ENCODE measurements at regions not wholly inside any gene's neighbourhood (a gene's known extent, or its start where the extent isn't known, plus 50 kb on each side); places are given as distances from the start of the nearest gene placed in this dataset.

- Histone ChIP-seq H2AK5ac (ENCODE audit: low read length, severe bottlenecking) (no peak overlapping the region), H2AFZ (ENCODE audit: low read depth, low read length) (no peak overlapping the region), H4K91ac (ENCODE audit: low read length) (no peak overlapping the region), H3K18ac (ENCODE audit: low read depth in 1 of 2, low read length in 2 of 2) (no peak overlapping the region), H3K4ac (ENCODE audit: low read depth in 1 of 2, low read length in 2 of 2) (no peak overlapping the region), H3K79me1 (replicated peaks; ENCODE audit: low read length, poor library complexity, severe bottlenecking) (peaks cover 12% of the 10 kb centered on the region), H2BK12ac (ENCODE audit: low read length in 2 of 2) (no peak overlapping the region), H3K27me3 (ENCODE audit: control insufficient read depth in 1 of 2, insufficient read depth in 1 of 2, low read length in 2 of 2) (no peaks in the 10 kb centered on the region), H4K8ac (ENCODE audit: low read length) (no peak overlapping the region), H2BK15ac (ENCODE audit: low read depth, poor library complexity, severe bottlenecking) (no peak overlapping the region), H2BK120ac (ENCODE audit: low read depth, low read length) (no peak overlapping the region), H3K9ac (ENCODE audit: low read length) (no peak overlapping the region), H3K36me3 (ENCODE audit: control insufficient read depth in 1 of 2, insufficient read depth in 2 of 2, low read depth in 1 of 2, low read length in 2 of 2) (no peaks in the 10 kb centered on the region), H3K4me3 (ENCODE audit: insufficient read depth in 1 of 2, low read depth in 1 of 2, low read length in 2 of 2) (no peak overlapping the region), H3K14ac (ENCODE audit: low read length in 2 of 2) (no peak overlapping the region), H3K27ac (ENCODE audit: low read length, poor library complexity, severe bottlenecking) (no peak overlapping the region), H3K4me2 (ENCODE audit: low read length, poor library complexity, severe bottlenecking) (no peak overlapping the region), H3K4me1 (ENCODE audit: control insufficient read depth, insufficient read depth, low read depth, low read length) (no peaks in the 10 kb centered on the region), H3K23ac (ENCODE audit: low read length in 2 of 2) (no peak overlapping the region), H2BK5ac (ENCODE audit: low read depth, low read length, poor library complexity, severe bottlenecking) (no peak overlapping the region), H3K9me3 (ENCODE audit: control insufficient read depth, low read length) (no peaks in the 10 kb centered on the region)
- DNase-seq, result no peak
- 100% methylated on average over 3 of the region's 3 CpGs for WGBS
Measured at GRCh38 chr13:73904625-73905024, 229.6 kb downstream of the KLF12 start.

- Histone ChIP-seq H2AK5ac (ENCODE audit: low read length, severe bottlenecking) (no peak overlapping the region), H3K14ac (ENCODE audit: low read length in 2 of 2) (no peak overlapping the region), H3K4me3 (ENCODE audit: insufficient read depth in 1 of 2, low read depth in 1 of 2, low read length in 2 of 2) (no peak overlapping the region), H3K9me3 (ENCODE audit: control insufficient read depth, low read length) (no peaks in the 10 kb centered on the region), H3K18ac (ENCODE audit: low read depth in 1 of 2, low read length in 2 of 2) (no peak overlapping the region), H2AFZ (ENCODE audit: low read depth, low read length) (no peak overlapping the region), H3K23ac (ENCODE audit: low read length in 2 of 2) (no peak overlapping the region), H3K9ac (ENCODE audit: low read length) (no peak overlapping the region), H4K8ac (ENCODE audit: low read length) (no peak overlapping the region), H4K91ac (ENCODE audit: low read length) (no peak overlapping the region), H2BK15ac (ENCODE audit: low read depth, poor library complexity, severe bottlenecking) (no peak overlapping the region), H2BK5ac (ENCODE audit: low read depth, low read length, poor library complexity, severe bottlenecking) (no peak overlapping the region), H2BK120ac (ENCODE audit: low read depth, low read length) (no peak overlapping the region), H3K36me3 (ENCODE audit: control insufficient read depth in 1 of 2, insufficient read depth in 2 of 2, low read depth in 1 of 2, low read length in 2 of 2) (no peaks in the 10 kb centered on the region), H3K4ac (ENCODE audit: low read depth in 1 of 2, low read length in 2 of 2) (no peak overlapping the region), H2BK12ac (ENCODE audit: low read length in 2 of 2) (no peak overlapping the region), H3K79me1 (replicated peaks; ENCODE audit: low read length, poor library complexity, severe bottlenecking) (peaks cover 12% of the 10 kb centered on the region), H3K4me2 (ENCODE audit: low read length, poor library complexity, severe bottlenecking) (no peak overlapping the region), H3K27ac (ENCODE audit: low read length, poor library complexity, severe bottlenecking) (no peak overlapping the region), H3K4me1 (ENCODE audit: control insufficient read depth, insufficient read depth, low read depth, low read length) (no peaks in the 10 kb centered on the region), H3K27me3 (ENCODE audit: control insufficient read depth in 1 of 2, insufficient read depth in 1 of 2, low read length in 2 of 2) (no peaks in the 10 kb centered on the region)
- WGBS, result 97% methylated on average over 7 of the region's 7 CpGs
- DNase-seq, result no peak
Measured at GRCh38 chr13:73903561-73903960, 230.6 kb downstream of the KLF12 start.

- no peak overlapping the region for H3K27ac ChIP-seq (ENCODE audit: low read length, poor library complexity, severe bottlenecking)
- H3K4me1 ChIP-seq (ENCODE audit: control insufficient read depth, insufficient read depth, low read depth, low read length), result no peaks in the 10 kb centered on the region
- no peak overlapping the region for H2BK120ac ChIP-seq (ENCODE audit: low read depth, low read length)
- H2AK5ac ChIP-seq (ENCODE audit: low read length, severe bottlenecking), result no peak overlapping the region
- H3K27me3 ChIP-seq (ENCODE audit: control insufficient read depth in 1 of 2, insufficient read depth in 1 of 2, low read length in 2 of 2), result no peaks in the 10 kb centered on the region
- no peaks in the 10 kb centered on the region for H3K36me3 ChIP-seq (ENCODE audit: control insufficient read depth in 1 of 2, insufficient read depth in 2 of 2, low read depth in 1 of 2, low read length in 2 of 2)
- H3K79me1 ChIP-seq (replicated peaks; ENCODE audit: low read length, poor library complexity, severe bottlenecking), result peaks cover 10% of the 10 kb centered on the region
- no peak overlapping the region for H2BK5ac ChIP-seq (ENCODE audit: low read depth, low read length, poor library complexity, severe bottlenecking)
- H3K4me3 ChIP-seq (ENCODE audit: insufficient read depth in 1 of 2, low read depth in 1 of 2, low read length in 2 of 2), result no peak overlapping the region
- H2BK15ac ChIP-seq (ENCODE audit: low read depth, poor library complexity, severe bottlenecking), result no peak overlapping the region
- no peaks in the 10 kb centered on the region for H3K9me3 ChIP-seq (ENCODE audit: control insufficient read depth, low read length)
- no peak overlapping the region for H3K9ac ChIP-seq (ENCODE audit: low read length)
- H3K4me2 ChIP-seq (ENCODE audit: low read length, poor library complexity, severe bottlenecking), result no peak overlapping the region
- H4K91ac ChIP-seq (ENCODE audit: low read length), result no peak overlapping the region
- no peak overlapping the region for H3K18ac ChIP-seq (ENCODE audit: low read depth in 1 of 2, low read length in 2 of 2)
- H3K23ac ChIP-seq (ENCODE audit: low read length in 2 of 2), result no peak overlapping the region
- no peak overlapping the region for H3K4ac ChIP-seq (ENCODE audit: low read depth in 1 of 2, low read length in 2 of 2)
- H3K14ac ChIP-seq (ENCODE audit: low read length in 2 of 2), result no peak overlapping the region
- DNase-seq, result no peak
- no peak overlapping the region for H4K8ac ChIP-seq (ENCODE audit: low read length)
- no peak overlapping the region for H2BK12ac ChIP-seq (ENCODE audit: low read length in 2 of 2)
- no peak overlapping the region for H2AFZ ChIP-seq (ENCODE audit: low read depth, low read length)
Measured at GRCh38 chr13:73902847-73903246, 231.4 kb downstream of the KLF12 start.

- Histone ChIP-seq H3K79me1 (replicated peaks; ENCODE audit: low read length, poor library complexity, severe bottlenecking) (peaks cover 8% of the 10 kb centered on the region), H2BK5ac (ENCODE audit: low read depth, low read length, poor library complexity, severe bottlenecking) (no peak overlapping the region), H4K91ac (ENCODE audit: low read length) (no peak overlapping the region), H3K4me1 (ENCODE audit: control insufficient read depth, insufficient read depth, low read depth, low read length) (no peaks in the 10 kb centered on the region), H4K8ac (ENCODE audit: low read length) (no peak overlapping the region), H3K4me3 (ENCODE audit: insufficient read depth in 1 of 2, low read depth in 1 of 2, low read length in 2 of 2) (no peak overlapping the region), H2BK120ac (ENCODE audit: low read depth, low read length) (no peak overlapping the region), H3K4ac (ENCODE audit: low read depth in 1 of 2, low read length in 2 of 2) (no peak overlapping the region), H3K27ac (ENCODE audit: low read length, poor library complexity, severe bottlenecking) (no peak overlapping the region), H3K9me3 (ENCODE audit: control insufficient read depth, low read length) (no peaks in the 10 kb centered on the region), H2BK15ac (ENCODE audit: low read depth, poor library complexity, severe bottlenecking) (no peak overlapping the region), H2AK5ac (ENCODE audit: low read length, severe bottlenecking) (no peak overlapping the region), H3K4me2 (ENCODE audit: low read length, poor library complexity, severe bottlenecking) (no peak overlapping the region), H3K36me3 (ENCODE audit: control insufficient read depth in 1 of 2, insufficient read depth in 2 of 2, low read depth in 1 of 2, low read length in 2 of 2) (no peaks in the 10 kb centered on the region), H3K18ac (ENCODE audit: low read depth in 1 of 2, low read length in 2 of 2) (no peak overlapping the region), H3K23ac (ENCODE audit: low read length in 2 of 2) (no peak overlapping the region), H2AFZ (ENCODE audit: low read depth, low read length) (no peak overlapping the region), H3K9ac (ENCODE audit: low read length) (no peak overlapping the region), H2BK12ac (ENCODE audit: low read length in 2 of 2) (no peak overlapping the region), H3K27me3 (ENCODE audit: control insufficient read depth in 1 of 2, insufficient read depth in 1 of 2, low read length in 2 of 2) (no peaks in the 10 kb centered on the region), H3K14ac (ENCODE audit: low read length in 2 of 2) (no peak overlapping the region)
- WGBS, result 69% methylated on average over 4 of the region's 4 CpGs
- no peak for DNase-seq
Measured at GRCh38 chr13:73902296-73902695, 231.9 kb downstream of the KLF12 start.

Measured in mesenchymal stem cell (in vitro differentiated cells and primary cell).